Uterus (tissue), 3 donors: ENCODE measurements at regions not wholly inside any gene's neighbourhood (a gene's known extent, or its start where the extent isn't known, plus 50 kb on each side); places are given as distances from the start of the nearest gene placed in this dataset.

Experiments
- DNase-seq, 2 donors: peaks; one replicate each; pipeline ENCODE4 v3.0.0-alpha.2; 2019 to 2020
- H3K27ac ChIP-seq, 2 donors: fragments of 200-600 bp; sonication (generic); 1 replicate in 1 of 2; 2 replicates in 1 of 2; pipeline ENCODE4 v1.5.1; 2016 to 2018
- H3K27me3 ChIP-seq, 2 donors: fragments of 200-600 bp; sonication (generic); one replicate each; pipeline ENCODE4 v1.5.1; 2018 to 2019; ENCODE audit warnings: control low read depth in 1 of 2
- H3K36me3 ChIP-seq, 2 donors: fragments of 200-600 bp; sonication (generic); one replicate each; pipeline ENCODE4 v1.5.1; 2019; ENCODE audit warnings: control low read depth in 1 of 2
- H3K4me1 ChIP-seq, 2 donors: fragments of 200-600 bp; sonication (generic); one replicate each; pipeline ENCODE4 v1.5.1; 2018 to 2019; ENCODE audit warnings: control low read depth in 1 of 2
- H3K4me3 ChIP-seq, 2 donors: fragments of 200-600 bp; sonication (generic); 1 replicate in 1 of 2; 2 replicates in 1 of 2; pipeline ENCODE4 v1.5.1; 2018 to 2019; ENCODE audit warnings: mild to moderate bottlenecking in 1 of 2
- H3K9me3 ChIP-seq, 2 donors: fragments of 200-600 bp; sonication (generic); one replicate each; pipeline ENCODE4 v1.5.1; 2019; ENCODE audit warnings: control low read depth in 1 of 2
- POLR2A ChIP-seq, 2 donors: fragments of 450-650 bp; IDR thresholded peaks; one replicate each; pipeline ENCODE4 v1.6.1; 2016; ENCODE audit warnings: antibody characterized with exemption in 2 of 2, mild to moderate bottlenecking in 1 of 2, moderate library complexity in 1 of 2
- intact Hi-C: fragments of 100-400 bp; cut with DNase I; formaldehyde crosslinking; loops from one replicate; pipeline ENCODE4 v1.15.1; 2023; ENCODE audit warnings: low total_unique reads
- TF ChIP-seq, protein P1 (sequence below), 4 experiments: fragments of 200-600 bp in 2 of 4; fragments of 450-650 bp in 2 of 4; sonication (generic) in 2 of 4; IDR thresholded peaks; one replicate each; pipeline ENCODE4 v1.5.1; 2016 to 2019; ENCODE audit warnings: antibody characterized with exemption in 4 of 4, mild to moderate bottlenecking in 2 of 4, moderate library complexity in 1 of 4
- donor health status: DM: yes; HTN: yes; CAD: no.

GRCh38 chr20:6616421-6616820 lies 151.1 kb upstream of the BMP2 start:
- Histone ChIP-seq H3K9me3 (no peaks in the 10 kb centered on the region), H3K27ac (no peak overlapping the region), H3K36me3 (no peaks in the 10 kb centered on the region), H3K27me3 (no peaks in the 10 kb centered on the region), H3K4me3 (no peak overlapping the region), H3K4me1 (no peaks in the 10 kb centered on the region)
- intact Hi-C loops, result no loop called here
- no peak for DNase-seq
- TF ChIP-seq, protein P1, sequence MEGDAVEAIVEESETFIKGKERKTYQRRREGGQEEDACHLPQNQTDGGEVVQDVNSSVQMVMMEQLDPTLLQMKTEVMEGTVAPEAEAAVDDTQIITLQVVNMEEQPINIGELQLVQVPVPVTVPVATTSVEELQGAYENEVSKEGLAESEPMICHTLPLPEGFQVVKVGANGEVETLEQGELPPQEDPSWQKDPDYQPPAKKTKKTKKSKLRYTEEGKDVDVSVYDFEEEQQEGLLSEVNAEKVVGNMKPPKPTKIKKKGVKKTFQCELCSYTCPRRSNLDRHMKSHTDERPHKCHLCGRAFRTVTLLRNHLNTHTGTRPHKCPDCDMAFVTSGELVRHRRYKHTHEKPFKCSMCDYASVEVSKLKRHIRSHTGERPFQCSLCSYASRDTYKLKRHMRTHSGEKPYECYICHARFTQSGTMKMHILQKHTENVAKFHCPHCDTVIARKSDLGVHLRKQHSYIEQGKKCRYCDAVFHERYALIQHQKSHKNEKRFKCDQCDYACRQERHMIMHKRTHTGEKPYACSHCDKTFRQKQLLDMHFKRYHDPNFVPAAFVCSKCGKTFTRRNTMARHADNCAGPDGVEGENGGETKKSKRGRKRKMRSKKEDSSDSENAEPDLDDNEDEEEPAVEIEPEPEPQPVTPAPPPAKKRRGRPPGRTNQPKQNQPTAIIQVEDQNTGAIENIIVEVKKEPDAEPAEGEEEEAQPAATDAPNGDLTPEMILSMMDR (IDR thresholded peaks at IDR 0.05), result no peak
- no peak for TF ChIP-seq POLR2A (IDR thresholded peaks at IDR 0.05)

DNA sequence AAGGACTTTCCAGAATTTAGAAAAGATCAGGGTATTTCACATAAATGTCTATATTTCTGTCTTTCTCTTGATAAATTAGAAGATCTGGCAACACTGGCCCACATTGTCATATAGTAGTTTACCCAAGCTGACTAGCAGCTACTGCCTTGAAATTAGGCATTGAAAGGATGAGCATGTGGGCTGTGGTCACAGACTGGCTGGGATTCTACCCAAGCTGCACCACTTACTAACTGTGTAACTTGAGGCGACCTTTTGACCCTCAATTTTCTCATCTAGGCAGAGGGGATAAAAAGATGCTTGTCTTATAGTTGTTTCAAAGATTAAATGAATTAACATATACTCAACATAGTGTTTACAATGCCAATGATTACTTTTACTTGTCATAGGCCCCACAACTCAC lies 152.7 kb upstream of the BMP2 start:
- TF ChIP-seq, protein P1 (IDR thresholded peaks at IDR 0.05), result no peak
- no peak for TF ChIP-seq POLR2A (IDR thresholded peaks at IDR 0.05)
- H3K36me3 ChIP-seq, result no peaks in the 10 kb centered on the region
- intact Hi-C loops, result no loop called here
- H3K9me3 ChIP-seq, result no peaks in the 10 kb centered on the region
- no peak for DNase-seq
- H3K4me3 ChIP-seq, result no peak overlapping the region
- H3K27me3 ChIP-seq, result no peaks in the 10 kb centered on the region
- no peak overlapping the region for H3K27ac ChIP-seq
- no peaks in the 10 kb centered on the region for H3K4me1 ChIP-seq

- Histone ChIP-seq H3K4me3 (no peak overlapping the region), H3K9me3 (no peaks in the 10 kb centered on the region), H3K27me3 (no peaks in the 10 kb centered on the region), H3K36me3 (no peaks in the 10 kb centered on the region), H3K27ac (no peak overlapping the region), H3K4me1 (no peaks in the 10 kb centered on the region)
- intact Hi-C loops, result no loop called here
- DNase-seq, result no peak
- no peak for TF ChIP-seq POLR2A (IDR thresholded peaks at IDR 0.05)
- TF ChIP-seq, protein P1 (IDR thresholded peaks at IDR 0.05), result no peak
Measured at GRCh38 chr20:6613280-6613861, 154.1 kb upstream of the BMP2 start.

DNA sequence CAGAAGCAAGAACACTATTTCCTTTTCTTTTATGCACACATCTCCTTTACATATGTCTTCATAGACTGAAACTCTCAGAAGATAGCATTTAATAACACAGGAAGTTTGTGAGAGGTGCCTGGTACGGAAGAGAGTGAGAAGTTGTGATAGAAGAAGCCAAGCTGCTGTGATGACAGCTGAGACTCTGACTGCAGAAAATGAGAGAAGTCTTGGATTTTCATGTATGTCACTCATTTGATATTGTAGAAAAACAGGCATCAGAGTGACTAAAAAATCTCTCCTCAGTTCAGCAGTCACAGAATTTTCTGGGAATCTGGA lies 154.9 kb upstream of the BMP2 start:
- intact Hi-C loops, result no loop called here
- Histone ChIP-seq H3K9me3 (no peaks in the 10 kb centered on the region), H3K27me3 (no peaks in the 10 kb centered on the region), H3K36me3 (no peaks in the 10 kb centered on the region), H3K4me3 (no peak overlapping the region), H3K27ac (no peak overlapping the region), H3K4me1 (no peaks in the 10 kb centered on the region)
- TF ChIP-seq, protein P1 (IDR thresholded peaks at IDR 0.05), result no peak
- no peak for DNase-seq

GRCh38 chr20:6611911-6612605 lies 155.4 kb upstream of the BMP2 start:
- no peaks in the 10 kb centered on the region for H3K9me3 ChIP-seq
- intact Hi-C loops, result no loop called here

More at GRCh38 chr20:6611911-6612605, 155.4 kb upstream of the BMP2 start:
- Histone ChIP-seq H3K4me3 (no peak overlapping the region), H3K4me1 (no peaks in the 10 kb centered on the region), H3K27me3 (no peaks in the 10 kb centered on the region), H3K36me3 (no peaks in the 10 kb centered on the region), H3K27ac (no peak overlapping the region)
- DNase-seq, result no peak
- TF ChIP-seq POLR2A (IDR thresholded peaks at IDR 0.05), result no peak
- TF ChIP-seq, protein P1 (IDR thresholded peaks at IDR 0.05), result no peak
